ENCODE measurements at regions not wholly inside any gene's neighbourhood (a gene's known extent, or its start where the extent isn't known, plus 50 kb on each side); places are given as distances from the start of the nearest gene placed in this dataset.

- peaks cover 3% of the 10 kb centered on the region for H3K9me3 Mint-ChIP-seq
- no peak overlapping the region for H3K4me3 Mint-ChIP-seq
- no peak for DNase-seq (ENCODE audit: low spot score in 2 of 2)
- no peak for ATAC-seq (ENCODE audit: low read depth)
- no peaks in the 10 kb centered on the region for H3K4me1 Mint-ChIP-seq
- no peak overlapping the region for H3K27ac Mint-ChIP-seq
- H3K36me3 Mint-ChIP-seq, result peaks cover 1% of the 10 kb centered on the region
- peaks cover 3% of the 10 kb centered on the region for H3K27me3 Mint-ChIP-seq
These were observed 448.8 kb downstream of the KIF16B start for GRCh38 chr20:16124491-16124890.

DNA sequence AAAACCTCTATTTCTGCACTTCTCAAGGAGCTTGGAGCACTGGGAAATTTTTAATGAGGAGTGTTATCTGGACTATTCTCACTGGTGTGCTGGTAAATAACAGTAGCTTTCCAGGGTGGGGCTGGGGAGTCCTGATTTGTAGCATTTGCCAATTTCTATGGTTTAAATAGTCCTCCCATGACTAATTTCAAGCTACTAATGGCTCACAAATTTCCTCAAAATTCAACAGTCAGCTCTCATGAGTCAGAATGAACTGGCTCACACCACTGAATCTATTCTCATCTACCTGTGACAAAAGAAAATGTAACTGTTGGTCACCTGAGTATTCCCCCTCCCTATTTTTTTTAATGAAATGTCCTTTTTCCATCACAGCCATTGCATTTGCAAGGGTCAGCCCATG, 449.6 kb downstream of the KIF16B start:
- H3K27me3 Mint-ChIP-seq, result peaks cover 2% of the 10 kb centered on the region
- no peak for ATAC-seq (ENCODE audit: low read depth)

GRCh38 chr20:16119909-16120308, 453.3 kb downstream of the KIF16B start:
- Mint-ChIP-seq H3K4me3 (no peak overlapping the region), H3K36me3 (no peaks in the 10 kb centered on the region), H3K4me1 (no peaks in the 10 kb centered on the region), H3K27me3 (peaks cover 1% of the 10 kb centered on the region), H3K9me3 (no peaks in the 10 kb centered on the region), H3K27ac (no peak overlapping the region)
- DNase-seq (ENCODE audit: low spot score in 2 of 2) (no peak), ATAC-seq (ENCODE audit: low read depth) (no peak)

More for the DNA sequence above, 449.6 kb downstream of the KIF16B start:
- no peak for DNase-seq (ENCODE audit: low spot score in 2 of 2)
- no peak overlapping the region for H3K4me3 Mint-ChIP-seq
- peaks cover 1% of the 10 kb centered on the region for H3K9me3 Mint-ChIP-seq
- H3K4me1 Mint-ChIP-seq, result no peaks in the 10 kb centered on the region
- H3K27ac Mint-ChIP-seq, result no peak overlapping the region
- H3K36me3 Mint-ChIP-seq, result peaks cover under 1% of the 10 kb centered on the region

DNA sequence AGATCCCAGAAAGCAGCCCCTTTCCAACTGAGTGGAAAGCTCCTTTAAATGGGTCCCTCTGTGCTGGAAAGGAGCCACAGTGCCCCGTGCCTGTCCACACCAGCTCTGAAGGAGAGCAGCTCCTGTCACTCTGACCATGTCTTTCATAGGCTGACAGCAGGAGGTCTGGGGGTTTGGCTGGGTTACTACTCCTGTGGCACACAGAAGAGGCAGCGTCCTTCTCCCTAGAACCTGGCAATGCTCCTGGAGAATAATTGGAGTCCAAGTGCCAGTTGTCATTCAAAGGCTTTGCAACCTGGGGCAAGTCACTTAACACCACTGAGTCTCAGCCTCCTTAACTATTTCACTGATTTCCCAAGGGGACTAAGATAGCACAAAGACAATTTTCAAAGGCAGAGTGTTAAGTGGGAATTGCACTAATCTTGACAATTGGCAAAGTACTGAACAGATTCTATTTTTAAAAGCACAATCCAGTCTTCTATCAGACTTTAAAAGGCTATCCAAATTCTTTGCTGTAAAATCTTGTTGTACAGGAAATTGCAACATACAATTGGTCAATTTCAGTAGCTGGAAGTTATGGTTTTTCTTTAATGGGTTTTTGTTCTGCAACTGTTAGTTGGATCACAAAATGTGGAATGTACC, 457.2 kb downstream of the KIF16B start:
- no peak overlapping the region for H3K4me3 Mint-ChIP-seq
- H3K27ac Mint-ChIP-seq, result no peak overlapping the region
- DNase-seq (ENCODE audit: low spot score in 2 of 2) (no peak), ATAC-seq (ENCODE audit: low read depth) (no peak)
- H3K9me3 Mint-ChIP-seq, result no peaks in the 10 kb centered on the region
- peaks cover 4% of the 10 kb centered on the region for H3K4me1 Mint-ChIP-seq
- H3K27me3 Mint-ChIP-seq, result no peaks in the 10 kb centered on the region
- no peaks in the 10 kb centered on the region for H3K36me3 Mint-ChIP-seq

GRCh38 chr20:16113736-16114135, 459.5 kb downstream of the KIF16B start:
- no peak for DNase-seq (ENCODE audit: low spot score in 2 of 2)
- ATAC-seq (ENCODE audit: low read depth), result no peak
- Mint-ChIP-seq H3K36me3 (no peaks in the 10 kb centered on the region), H3K27me3 (peaks cover 1% of the 10 kb centered on the region), H3K27ac (no peak overlapping the region), H3K9me3 (no peaks in the 10 kb centered on the region), H3K4me1 (peaks cover 4% of the 10 kb centered on the region), H3K4me3 (no peak overlapping the region)

GRCh38 chr20:16111852-16112412, 461.3 kb downstream of the KIF16B start:
- ATAC-seq (ENCODE audit: low read depth), result peak; percentile 24
- H3K9me3 Mint-ChIP-seq, result no peaks in the 10 kb centered on the region
- H3K27ac Mint-ChIP-seq, result no peak overlapping the region
- no peak for DNase-seq (ENCODE audit: low spot score in 2 of 2)
- no peak overlapping the region for H3K4me3 Mint-ChIP-seq
- H3K27me3 Mint-ChIP-seq, result peaks cover 1% of the 10 kb centered on the region
- no peaks in the 10 kb centered on the region for H3K36me3 Mint-ChIP-seq
- peaks cover 4% of the 10 kb centered on the region for H3K4me1 Mint-ChIP-seq

DNA sequence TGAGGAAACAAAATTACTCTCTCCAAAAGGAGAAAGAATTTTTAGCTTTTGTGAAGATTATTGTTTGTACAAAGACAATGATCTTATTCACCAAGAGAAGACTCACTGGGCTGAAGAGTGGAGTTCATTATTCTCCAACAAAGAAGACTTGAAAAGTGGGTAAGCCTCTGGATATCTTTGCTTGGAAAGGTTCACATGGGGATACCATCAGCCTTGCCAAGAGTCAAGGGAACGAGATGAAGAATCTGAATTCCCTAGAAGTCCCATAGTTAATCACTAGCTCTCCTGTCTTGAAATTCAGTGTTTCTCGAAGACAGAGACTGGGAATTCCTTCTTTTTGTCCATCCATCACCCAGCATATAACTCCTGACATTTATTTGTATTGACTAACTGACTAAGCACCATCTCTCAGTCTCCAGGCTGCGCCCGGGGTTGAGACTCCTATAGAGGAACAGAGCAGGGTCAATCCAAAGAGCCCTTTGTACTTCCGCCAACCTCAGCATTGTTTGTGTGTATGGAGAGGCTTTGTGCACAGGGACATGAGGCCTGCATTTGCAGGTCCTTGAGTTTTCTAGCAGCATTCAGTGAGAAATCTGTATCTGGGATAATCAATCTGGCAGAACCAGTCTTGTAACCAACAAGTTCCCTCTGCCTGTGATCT, 461.9 kb downstream of the KIF16B start:
- ATAC-seq (ENCODE audit: low read depth) (no peak), DNase-seq (ENCODE audit: low spot score in 2 of 2) (no peak)
- Mint-ChIP-seq H3K4me1 (peaks cover 4% of the 10 kb centered on the region), H3K9me3 (no peaks in the 10 kb centered on the region), H3K36me3 (no peaks in the 10 kb centered on the region), H3K27me3 (peaks cover 1% of the 10 kb centered on the region), H3K4me3 (no peak overlapping the region), H3K27ac (no peak overlapping the region)

DNA sequence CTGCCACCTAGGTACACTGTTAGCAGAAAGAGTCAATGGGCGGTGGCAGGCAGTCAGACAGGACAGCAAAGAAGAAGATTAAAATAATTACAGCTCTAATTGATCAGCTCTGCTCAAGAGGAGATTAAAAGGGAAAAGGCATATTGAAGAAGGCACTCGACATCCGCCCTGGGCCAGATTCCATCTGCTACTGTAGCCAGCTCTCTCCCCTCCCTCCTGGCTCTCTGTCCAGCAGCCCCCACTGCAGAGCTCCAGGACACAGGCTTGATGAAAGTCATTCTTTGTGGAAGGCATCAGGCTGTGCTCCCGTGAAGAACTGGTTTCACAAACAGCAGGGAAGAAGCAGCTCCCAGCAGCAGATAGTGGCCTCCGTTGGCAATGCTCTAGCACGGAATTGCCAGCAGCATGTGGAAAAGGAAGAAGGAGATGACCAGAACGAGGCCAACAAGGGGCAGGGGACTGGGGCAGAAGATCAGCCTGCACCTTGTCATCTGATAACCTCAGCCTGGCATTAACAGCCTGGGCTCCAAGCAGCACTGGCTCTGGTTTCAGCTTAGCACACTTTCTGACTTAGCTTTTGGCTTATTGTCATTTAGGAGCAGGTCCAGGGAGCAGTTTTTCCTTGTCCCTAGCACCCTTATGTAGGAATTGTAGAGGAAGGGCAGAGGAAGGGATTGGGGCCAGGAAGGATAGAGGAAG, 465.9 kb downstream of the KIF16B start:
- H3K9me3 Mint-ChIP-seq, result no peaks in the 10 kb centered on the region
- DNase-seq (ENCODE audit: low spot score in 2 of 2) (no peak), ATAC-seq (ENCODE audit: low read depth) (no peak)
- H3K4me1 Mint-ChIP-seq, result no peaks in the 10 kb centered on the region
- peaks cover 1% of the 10 kb centered on the region for H3K27me3 Mint-ChIP-seq
- no peak overlapping the region for H3K4me3 Mint-ChIP-seq
- peak overlapping the region; percentile 31 for H3K27ac Mint-ChIP-seq
- H3K36me3 Mint-ChIP-seq, result peaks cover 2% of the 10 kb centered on the region

DNA sequence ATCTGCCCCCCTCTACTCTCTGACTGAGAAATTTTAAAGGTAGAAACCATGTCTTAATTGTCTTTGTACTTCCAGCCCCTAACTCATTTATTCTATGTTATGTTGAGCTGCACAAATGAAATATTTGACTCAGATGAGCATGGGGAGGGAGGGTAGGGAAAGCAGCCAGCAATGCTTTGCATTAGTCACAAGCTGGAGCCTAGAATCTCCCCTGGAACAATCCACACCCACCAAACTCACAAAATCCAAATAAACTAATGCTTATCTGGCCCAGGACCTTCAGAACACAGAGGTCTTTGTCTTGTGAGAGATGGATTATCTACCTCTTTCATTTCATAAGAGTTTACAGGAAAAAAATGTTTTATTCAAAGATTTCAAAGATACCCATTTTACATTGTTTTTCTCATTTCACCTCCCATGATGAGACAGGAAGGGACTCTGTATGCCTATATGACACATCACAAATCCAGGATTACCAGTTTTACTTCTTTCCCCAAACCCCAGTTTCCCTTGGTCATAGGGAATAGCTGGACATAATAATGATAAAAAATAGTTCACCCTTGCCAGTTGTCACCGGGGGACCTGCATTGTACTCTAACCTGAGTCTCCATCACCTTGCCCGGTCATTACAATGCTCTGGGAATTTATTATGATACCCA, 466.9 kb downstream of the KIF16B start:
- H3K27me3 Mint-ChIP-seq, result peaks cover 1% of the 10 kb centered on the region
- DNase-seq (ENCODE audit: low spot score in 2 of 2) (no peak), ATAC-seq (ENCODE audit: low read depth) (no peak)
- H3K36me3 Mint-ChIP-seq, result peaks cover 2% of the 10 kb centered on the region
- peaks cover 3% of the 10 kb centered on the region for H3K4me1 Mint-ChIP-seq
- no peaks in the 10 kb centered on the region for H3K9me3 Mint-ChIP-seq
- no peak overlapping the region for H3K4me3 Mint-ChIP-seq
- H3K27ac Mint-ChIP-seq, result no peak overlapping the region

DNA sequence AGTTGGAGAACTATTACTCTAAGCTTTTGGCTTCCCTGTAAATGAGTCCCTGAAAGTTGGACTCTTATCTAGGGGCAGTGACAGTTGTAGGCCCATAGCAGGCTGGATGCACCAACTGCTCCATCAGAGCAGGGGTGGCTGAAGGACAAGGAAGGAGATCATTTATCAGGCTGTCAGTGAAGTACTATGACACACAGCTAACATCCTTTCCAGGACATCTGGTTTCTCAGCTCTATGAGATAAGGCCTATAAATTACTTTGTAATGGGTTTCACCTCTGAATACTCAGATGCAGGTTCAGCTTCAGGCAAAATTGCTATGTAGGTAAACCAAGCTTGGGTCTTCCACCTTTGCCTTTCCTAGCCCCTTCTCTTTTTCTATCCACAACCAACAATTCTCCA, 468.5 kb downstream of the KIF16B start:
- H3K27me3 Mint-ChIP-seq, result peaks cover under 1% of the 10 kb centered on the region
- DNase-seq (ENCODE audit: low spot score in 2 of 2) (no peak), ATAC-seq (ENCODE audit: low read depth) (no peak)
- H3K27ac Mint-ChIP-seq, result no peak overlapping the region
- H3K36me3 Mint-ChIP-seq, result peaks cover 2% of the 10 kb centered on the region
- no peak overlapping the region for H3K4me3 Mint-ChIP-seq
- peaks cover 6% of the 10 kb centered on the region for H3K4me1 Mint-ChIP-seq
- H3K9me3 Mint-ChIP-seq, result no peaks in the 10 kb centered on the region

Measured in memory B cell (primary cell).